NCI-H1048 (cell line): ENCODE measurements at regions not wholly inside any gene's neighbourhood (a gene's known extent, or its start where the extent isn't known, plus 50 kb on each side); places are given as distances from the start of the nearest gene placed in this dataset.
A peak's percentile ranks its signal among the peaks of the same experiment; 100 is the strongest.
"Not testable (repeated sequence)": the region's sequence is repeated elsewhere in the genome, so short reads cannot be mapped to it uniquely, and the experiment has no call there.

Source experiments
- DNase-seq: peaks from one replicate; lab custom pipeline; 2025; lab: John Stamatoyannopoulos, UW

- DNase-seq, result no peak
Observed at GRCh38 chrX:76509775-76510174, 82.3 kb downstream of the MAGEE1 start.

- no peak for DNase-seq
Observed at GRCh38 chrX:76517544-76517943, 90.0 kb downstream of the MAGEE1 start.

DNA sequence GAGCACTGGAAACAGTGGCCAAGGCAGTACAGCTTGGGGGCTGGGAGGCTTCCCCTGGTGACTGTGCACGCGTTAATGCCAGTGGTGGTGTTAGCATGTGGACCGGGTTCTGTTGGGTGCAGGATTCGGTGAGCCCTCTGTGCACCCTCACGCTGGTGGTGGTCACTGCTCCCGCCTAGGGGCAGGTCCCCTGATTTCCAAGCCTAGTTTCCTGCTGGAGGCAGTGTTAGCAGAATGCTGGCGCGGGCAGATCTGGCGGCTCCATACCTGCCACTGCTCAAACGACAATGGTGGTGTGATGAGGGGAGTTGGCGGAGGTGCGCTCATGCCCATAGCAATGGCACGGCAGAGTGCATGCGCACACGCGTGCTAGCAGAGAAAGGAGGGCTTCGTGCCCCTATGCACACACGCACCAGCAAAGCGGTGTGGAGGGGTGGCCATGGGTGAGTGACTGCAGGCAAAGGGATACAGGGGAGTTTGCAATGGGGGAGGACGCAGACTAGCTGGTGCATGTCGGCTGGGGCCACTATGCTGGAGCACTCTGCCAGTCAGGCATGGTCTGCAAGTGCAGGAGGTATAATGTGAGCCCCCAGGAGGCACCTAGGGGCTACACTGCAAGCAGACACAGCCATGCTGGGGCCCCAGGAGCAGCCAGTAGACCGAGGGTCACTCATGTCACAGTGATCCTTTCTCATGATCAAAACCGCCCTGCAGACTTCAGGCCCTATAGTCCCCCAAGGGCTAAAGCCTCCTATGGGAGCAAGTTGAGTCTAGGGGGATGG is 93.0 kb downstream of the MAGEE1 start:
- no peak for DNase-seq

GRCh38 chrX:76535675-76536074 is 108.2 kb downstream of the MAGEE1 start:
- not testable (repeated sequence) for DNase-seq

GRCh38 chrX:76538860-76539259 is 111.3 kb downstream of the MAGEE1 start:
- no peak for DNase-seq

DNA sequence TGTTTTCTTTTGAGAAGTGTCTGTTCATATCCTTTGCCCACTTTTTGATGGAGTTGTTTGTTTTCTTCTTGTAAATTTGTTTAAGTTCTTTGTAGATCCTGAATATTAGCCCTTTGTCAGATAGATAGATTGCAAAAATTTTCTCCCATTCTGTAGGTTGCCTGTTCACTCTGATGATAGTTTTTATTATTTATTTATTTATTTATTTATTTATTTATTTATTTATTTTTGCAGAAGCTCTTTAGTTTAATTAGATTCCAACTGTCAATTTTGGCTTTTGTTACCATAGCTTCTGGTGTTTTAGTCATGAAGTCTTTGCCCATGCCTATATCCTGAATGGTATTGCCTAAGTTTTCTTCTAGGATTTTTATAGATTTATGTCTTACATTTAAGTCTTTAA is 115.9 kb downstream of the MAGEE1 start:
- not testable (repeated sequence) for DNase-seq

- no peak for DNase-seq
Observed at GRCh38 chrX:76550016-76550415, 122.5 kb downstream of the MAGEE1 start.

DNA sequence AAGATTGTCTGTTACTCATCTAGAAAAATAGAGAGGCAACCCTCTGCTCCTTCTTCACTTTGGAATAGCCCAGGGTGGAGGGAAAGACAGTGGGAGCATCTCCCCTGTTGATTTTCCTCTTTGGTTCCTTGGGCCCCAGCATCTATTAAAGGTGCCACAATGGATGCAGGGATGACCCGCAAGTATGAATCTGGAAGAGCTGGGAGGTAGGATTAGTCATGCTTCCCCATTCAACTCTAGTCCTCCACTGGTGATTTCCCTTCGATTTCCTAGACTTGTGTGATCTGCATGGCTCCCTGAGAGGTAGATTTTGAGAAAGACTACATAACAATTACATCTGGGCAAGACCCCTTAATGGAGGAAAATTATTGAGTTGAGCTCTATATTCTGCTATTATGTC is 127.8 kb downstream of the MAGEE1 start:
- no peak for DNase-seq

DNA sequence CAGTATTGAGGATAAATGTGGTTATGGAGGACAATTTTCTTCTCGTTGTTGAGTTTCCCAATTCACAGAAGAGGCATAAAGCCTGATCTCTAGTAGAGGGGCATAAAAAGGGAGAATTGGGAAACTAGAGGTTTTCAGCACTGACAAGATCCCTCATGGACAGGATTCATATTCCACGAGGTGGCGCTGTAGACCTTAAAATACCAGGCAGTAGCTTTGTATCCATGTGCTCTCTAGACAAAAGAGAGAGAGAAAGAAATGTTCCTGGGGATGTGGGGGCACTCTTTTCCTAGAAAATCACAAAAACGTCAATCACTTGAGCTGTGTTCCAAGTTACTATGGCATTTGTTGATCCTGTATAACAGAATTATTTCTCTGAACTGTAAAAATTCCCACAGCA is 128.3 kb downstream of the MAGEE1 start:
- peak; percentile 18 for DNase-seq

DNA sequence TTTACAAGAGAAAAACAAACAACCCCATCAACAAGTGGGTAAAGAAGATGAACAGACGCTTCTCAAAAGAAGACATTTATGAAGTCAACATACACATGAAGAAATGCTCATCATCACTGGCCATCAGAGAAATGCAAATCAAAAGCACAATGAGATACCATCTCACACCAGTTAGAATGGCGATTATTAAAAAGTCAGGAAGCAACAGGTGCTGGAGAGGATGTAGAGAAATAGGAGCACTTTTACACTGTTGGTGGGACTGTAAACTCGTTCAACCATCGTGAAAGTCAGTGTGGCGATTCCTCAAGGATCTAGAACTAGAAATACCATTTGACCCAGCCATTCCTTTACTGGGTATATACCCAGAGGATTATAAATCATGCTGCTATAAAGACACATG is 137.3 kb downstream of the MAGEE1 start:
- DNase-seq, result not testable (repeated sequence)

DNA sequence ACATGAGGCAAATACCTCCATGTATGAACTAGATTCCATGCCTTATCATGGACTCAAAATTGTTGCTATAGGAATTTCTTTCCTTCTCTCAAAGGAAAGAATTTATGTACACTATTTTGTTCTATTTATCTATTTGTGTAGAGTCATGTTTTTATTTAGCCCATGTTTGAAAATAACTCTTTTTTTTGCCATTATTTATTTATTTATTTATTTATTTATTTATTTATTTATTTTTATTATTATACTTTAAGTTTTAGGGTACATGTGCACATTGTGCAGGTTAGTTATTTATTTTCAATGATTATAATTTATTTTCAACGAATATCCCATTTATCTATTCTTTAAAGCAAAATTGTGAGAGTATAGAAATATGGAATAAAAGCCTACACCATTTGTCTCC is 177.9 kb downstream of the MAGEE1 start:
- no peak for DNase-seq

GRCh38 chrX:76617020-76617419 is 189.5 kb downstream of the MAGEE1 start:
- DNase-seq, result no peak

GRCh38 chrX:76643590-76643989 is 216.1 kb downstream of the MAGEE1 start:
- DNase-seq, result no peak

DNA sequence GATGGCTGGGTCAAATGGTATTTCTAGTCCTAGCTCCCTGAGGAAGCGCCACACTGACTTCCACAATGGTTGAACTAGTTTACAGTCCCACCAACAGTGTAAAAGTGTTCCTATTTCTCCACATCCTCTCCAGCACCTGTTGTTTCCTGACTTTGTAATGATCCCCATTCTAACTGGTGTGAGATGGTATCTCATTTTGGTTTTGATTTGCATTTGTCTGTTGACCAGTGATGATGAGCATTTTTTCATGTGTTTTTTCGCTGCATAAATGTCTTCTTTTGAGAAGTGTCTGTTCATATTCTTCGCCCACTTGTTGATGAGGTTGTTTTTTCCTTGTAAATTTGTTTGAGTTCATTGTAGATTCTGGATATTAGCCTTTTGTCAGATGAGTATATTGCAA is 223.9 kb downstream of the MAGEE1 start:
- DNase-seq, result not testable (repeated sequence)

GRCh38 chrX:76657499-76657898 is 230.0 kb downstream of the MAGEE1 start:
- no peak for DNase-seq
